Fibroblast of skin of scalp (primary cell): ENCODE measurements at regions not wholly inside any gene's neighbourhood (a gene's known extent, or its start where the extent isn't known, plus 50 kb on each side); places are given as distances from the start of the nearest gene placed in this dataset.
"Not testable (repeated sequence)": the region's sequence is repeated elsewhere in the genome, so short reads cannot be mapped to it uniquely, and the experiment has no call there.

ENCODE experiments used
- DNase-seq: peaks from one replicate; pipeline ENCODE4 v3.0.0-alpha.2; 2013

GRCh38 chr4:26255989-26256388 is 64.8 kb upstream of the RBPJ start:
- DNase-seq = peak; percentile 45

DNA sequence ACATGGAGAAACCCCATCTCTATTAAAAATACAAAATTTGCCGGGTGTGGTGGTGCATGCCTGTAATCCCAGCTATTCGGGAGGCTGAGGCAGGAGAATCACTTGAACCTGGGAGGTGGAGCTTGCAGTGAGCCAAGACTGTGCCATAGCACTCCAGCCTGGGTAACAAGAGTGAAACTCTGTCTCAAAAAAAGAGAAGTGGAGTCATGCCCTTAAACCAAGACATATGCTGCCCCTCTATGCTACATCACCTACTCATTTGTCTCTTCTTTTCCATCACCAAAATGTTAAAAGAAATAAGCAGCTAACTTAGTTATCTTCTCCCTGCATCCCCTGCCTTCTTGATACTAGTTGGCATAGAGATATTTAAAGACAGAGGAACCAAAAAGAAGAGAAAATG is 63.4 kb upstream of the RBPJ start:
- DNase-seq = not testable (repeated sequence)

GRCh38 chr4:26257850-26258249 is 63.0 kb upstream of the RBPJ start:
- no peak for DNase-seq

- no peak for DNase-seq
Observed at GRCh38 chr4:26260571-26260970, 60.2 kb upstream of the RBPJ start.

- DNase-seq = no peak
Observed at GRCh38 chr4:26261405-26261804, 59.4 kb upstream of the RBPJ start.

- DNase-seq = no peak
Observed at GRCh38 chr4:26263165-26263564, 57.6 kb upstream of the RBPJ start.

GRCh38 chr4:26264109-26264508 is 56.7 kb upstream of the RBPJ start:
- DNase-seq = no peak

- DNase-seq = peak; percentile 58
Observed at GRCh38 chr4:26267087-26267486, 53.7 kb upstream of the RBPJ start.

DNA sequence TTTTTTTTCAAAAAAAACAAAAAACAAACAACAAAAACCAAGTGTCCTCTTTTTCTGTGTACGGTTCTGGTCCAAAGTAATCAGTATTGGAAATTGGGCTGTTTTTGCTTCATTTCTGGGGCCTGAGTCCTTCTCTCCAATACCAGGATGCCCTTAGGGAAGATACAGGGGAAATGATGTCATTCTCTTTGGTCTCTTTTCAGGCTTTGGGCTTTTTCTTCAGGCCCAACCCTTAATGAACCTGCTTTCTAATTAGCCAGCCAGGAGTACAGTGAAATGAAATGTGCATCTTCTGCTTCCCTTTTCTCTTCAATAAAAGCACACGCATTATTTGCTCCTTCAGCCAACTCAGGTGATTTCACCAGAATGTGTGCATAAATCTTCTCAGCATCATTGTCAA is 52.6 kb upstream of the RBPJ start:
- no peak for DNase-seq

- no peak for DNase-seq
Observed at GRCh38 chr4:26269038-26269437, 51.8 kb upstream of the RBPJ start.
